GM12873 (cell line): ENCODE measurements at regions not wholly inside any gene's neighbourhood (a gene's known extent, or its start where the extent isn't known, plus 50 kb on each side); places are given as distances from the start of the nearest gene placed in this dataset.

Experiments
- CTCF ChIP-seq: IDR thresholded peaks from 2 replicates; pipeline ENCODE4 v1.5.1; 2012; ENCODE audit warnings: low read depth, mild to moderate bottlenecking, moderate library complexity, low read length, control low read depth; ENCODE audit not compliant: insufficient read depth; ENCODE audit errors: missing control alignments

- TF ChIP-seq CTCF: no peak
These were observed 323.6 kb downstream of the DLEU7 start for GRCh38 chr13:50519866-50520265.

- no peak for TF ChIP-seq CTCF
These were observed 322.3 kb downstream of the DLEU7 start for GRCh38 chr13:50521006-50521830.

GRCh38 chr13:50521831-50522149, 321.7 kb downstream of the DLEU7 start:
- TF ChIP-seq CTCF: no peak

- TF ChIP-seq CTCF: no peak
These were observed 321.0 kb downstream of the DLEU7 start for GRCh38 chr13:50522506-50522905.

DNA sequence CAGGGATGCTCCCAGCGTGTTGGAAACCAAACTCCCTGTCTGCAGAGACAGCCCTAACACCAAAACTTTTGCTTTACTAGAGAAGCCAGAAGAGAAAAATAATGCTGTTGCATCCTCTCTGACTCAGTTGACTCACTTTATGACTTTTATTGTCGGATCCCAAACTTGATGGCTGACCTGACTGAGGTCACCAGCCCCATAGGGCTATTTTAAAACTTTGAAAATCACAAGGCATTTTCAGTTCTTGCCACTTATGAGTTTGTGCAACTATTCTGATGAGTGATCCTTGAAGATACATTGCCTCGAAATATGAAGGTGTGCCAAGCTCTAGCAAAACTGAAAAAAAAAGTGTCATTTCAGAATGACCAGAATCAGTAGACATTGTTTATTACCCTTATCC, 320.2 kb downstream of the DLEU7 start:
- no peak for TF ChIP-seq CTCF

DNA sequence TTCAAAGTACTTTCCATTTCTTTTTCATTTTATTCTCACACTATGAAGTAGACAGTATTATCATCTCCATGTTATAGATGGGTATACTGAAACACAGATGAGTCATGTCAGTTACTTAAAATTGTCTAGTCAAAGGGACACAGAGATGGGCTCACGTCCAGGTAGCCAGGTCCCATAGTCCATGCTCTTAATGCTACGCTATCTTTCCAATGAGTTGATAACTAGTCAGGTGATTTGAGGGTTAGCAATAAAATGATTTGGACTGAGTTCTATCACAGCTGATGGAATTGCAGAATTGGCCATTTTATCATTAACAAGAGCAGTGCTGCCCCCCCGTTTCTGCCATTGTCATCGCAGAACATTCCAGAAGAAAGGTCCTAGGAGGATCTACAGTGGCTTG, 318.9 kb downstream of the DLEU7 start:
- TF ChIP-seq CTCF: no peak

- no peak for TF ChIP-seq CTCF
These were observed 316.8 kb downstream of the DLEU7 start for GRCh38 chr13:50526661-50527071.
